ENCODE measurements at regions not wholly inside any gene's neighbourhood (a gene's known extent, or its start where the extent isn't known, plus 50 kb on each side); places are given as distances from the start of the nearest gene placed in this dataset.

GRCh38 chr9:567128-567746 lies 274.3 kb upstream of the DMRT1 start:
- ATAC-seq = no peak
- Histone ChIP-seq H2AFZ (ENCODE audit: low read length) (no peak overlapping the region), H3K27ac (ENCODE audit: extremely low read length, insufficient read depth, low read length) (no peak overlapping the region), H3K9me3 (ENCODE audit: low read length) (no peaks in the 10 kb centered on the region), H3K4me3 (replicated peaks in 1 of 3; ENCODE audit: insufficient read depth in 1 of 3, low read depth in 2 of 3, low read length in 3 of 3) (no peak overlapping the region), H3K36me3 (replicated peaks in 1 of 2; ENCODE audit: control insufficient read depth in 1 of 2, insufficient read depth in 2 of 2, low read length in 2 of 2) (no peaks in the 10 kb centered on the region), H3K4me2 (ENCODE audit: low read depth, low read length) (no peak overlapping the region), H3K27me3 (ENCODE audit: control insufficient read depth in 1 of 2, insufficient read depth in 2 of 2, low read length in 2 of 2) (no peaks in the 10 kb centered on the region), H3K9ac (ENCODE audit: insufficient read depth, low read depth, low read length) (no peak overlapping the region), H3K4me1 (ENCODE audit: insufficient read depth, low read length) (peaks cover 7% of the 10 kb centered on the region), H3K79me2 (ENCODE audit: insufficient read depth, low read length) (no peaks in the 10 kb centered on the region), H4K20me1 (ENCODE audit: insufficient read depth, low read length) (no peaks in the 10 kb centered on the region)
- CTCF ChIA-PET (ENCODE audit: low intra/inter-chr PET ratio, low total read pairs) = no interaction called here
- no peak for DNase-seq (ENCODE audit: low spot score)
- POLR2A ChIA-PET = no interaction called here
- in situ Hi-C loops (cut with HindIII; ENCODE audit: extremely low pct_ligation_motif_present, low pct_unique_long_range_greater_than_20kb) = no loop called here
- no peak for FAIRE-seq
- 29% methylated on average over 4 of the region's 4 CpGs for WGBS (ENCODE audit: low lambda C conversion rate)
- intact Hi-C loops (cut with micrococcal nuclease; ENCODE audit: unreplicated experiment) = no loop called here
- no TSS peak for BruUV-seq (replicated peaks)
- TF ChIP-seq ZNF343 (CRISPR knock-in tag; IDR thresholded peaks at IDR 0.05) (no peak), POLR2A (IDR thresholded peaks at IDR 0.05; ENCODE audit: insufficient read depth in 1 of 2, low read depth in 2 of 2, low read length in 2 of 2) (no peak), ZFP41 (CRISPR knock-in tag; IDR thresholded peaks at IDR 0.05; ENCODE audit: borderline replicate concordance) (no peak), HDAC2 (CRISPR knock-in tag; IDR thresholded peaks at IDR 0.05) (no peak), MAF1 (CRISPR knock-in tag; IDR thresholded peaks at IDR 0.05; ENCODE audit: borderline replicate concordance) (no peak), ZSCAN22 (CRISPR knock-in tag; IDR thresholded peaks at IDR 0.05) (no peak), SYNCRIP (IDR thresholded peaks at IDR 0.05; ENCODE audit: insufficient read depth, low read depth, low read length) (no peak), CTCF (CRISPR knock-in tag; IDR thresholded peaks at IDR 0.05) (no peak), CERS6 (CRISPR knock-in tag; IDR thresholded peaks at IDR 0.05) (no peak), POLR2G (IDR thresholded peaks at IDR 0.05; ENCODE audit: low read depth, low read length) (no peak), FOXP1 (IDR thresholded peaks at IDR 0.05) (no peak), FOXP1 (CRISPR knock-in tag; IDR thresholded peaks at IDR 0.05) (no peak), ZNF768 (CRISPR knock-in tag; IDR thresholded peaks at IDR 0.05) (no peak), ETV6 (CRISPR knock-in tag; conservative IDR thresholded peaks at IDR 0.05) (no peak), PHF8 (CRISPR knock-in tag; IDR thresholded peaks at IDR 0.05) (no peak), ZNF235 (CRISPR knock-in tag; IDR thresholded peaks at IDR 0.05; ENCODE audit: borderline replicate concordance) (no peak), ARNT (IDR thresholded peaks at IDR 0.05) (no peak), LBX2 (CRISPR knock-in tag; IDR thresholded peaks at IDR 0.05; ENCODE audit: borderline replicate concordance) (no peak)

Data from HepG2 (cell line).